H1 (cell line): ENCODE measurements at regions not wholly inside any gene's neighbourhood (a gene's known extent, or its start where the extent isn't known, plus 50 kb on each side); places are given as distances from the start of the nearest gene placed in this dataset.

Experiments used
- CTCF ChIA-PET: fragments of 300-600 bp; sonication (Branson Sonifier 250); formaldehyde crosslinking; loops from one replicate; lab custom pipeline; 2021; ENCODE audit not compliant: partially characterized antibody; lab: Charles Lee
- POLR2A ChIA-PET: fragments of 300-600 bp; sonication (Branson Sonifier 250); formaldehyde crosslinking; loops from one replicate; lab custom pipeline; 2021; ENCODE audit warnings: inconsistent platforms; ENCODE audit not compliant: partially characterized antibody; lab: Charles Lee
- DNase-seq, 2 experiments: peaks; one replicate each; pipeline versions ENCODE4 v3.0.0 to v3.0.0-alpha.2; 2010 to 2022; ENCODE audit warnings: low spot score in 2 of 2, low read depth in 1 of 2, mixed read lengths in 1 of 2
- FAIRE-seq: peaks from 2 replicates; lab custom pipeline; 2011; peaks lifted over from hg19 to GRCh38; lab: Jason Lieb, UNC
- H2AFZ ChIP-seq: 2 replicates; pipeline ENCODE4 v1.8.1; 2012; ENCODE audit warnings: low read length, inconsistent platforms
- H2AK5ac ChIP-seq: 2 replicates; pipeline ENCODE4 v1.6.1; 2013; ENCODE audit warnings: low read depth, low read length
- H2BK120ac ChIP-seq: replicated peaks from 2 replicates; pipeline ENCODE3; 2013; ENCODE audit warnings: low read depth, low read length, inconsistent platforms
- H2BK12ac ChIP-seq: 2 replicates; pipeline ENCODE4 v1.6.1; 2013; ENCODE audit warnings: low read depth, low read length
- H2BK15ac ChIP-seq: 2 replicates; pipeline ENCODE4 v1.6.1; 2013; ENCODE audit warnings: low read length
- H2BK20ac ChIP-seq: 2 replicates; pipeline ENCODE4 v1.6.1; 2013; ENCODE audit warnings: low read length
- H2BK5ac ChIP-seq: 2 replicates; pipeline ENCODE4 v1.6.1; 2013; ENCODE audit warnings: low read depth, low read length
- H3K14ac ChIP-seq: 2 replicates; pipeline ENCODE4 v1.6.1; 2013; ENCODE audit warnings: inconsistent platforms; ENCODE audit not compliant: insufficient read length
- H3K18ac ChIP-seq: 2 replicates; pipeline ENCODE4 v1.6.1; 2013; ENCODE audit warnings: low read length; ENCODE audit errors: extremely low read depth
- H3K23ac ChIP-seq: 2 replicates; pipeline ENCODE4 v1.6.1; 2013; ENCODE audit warnings: inconsistent platforms; ENCODE audit not compliant: insufficient read length
- H3K23me2 ChIP-seq: 2 replicates; pipeline ENCODE4 v1.6.1; 2013; ENCODE audit warnings: low read depth, low read length
- H3K27ac ChIP-seq: 2 replicates; pipeline ENCODE4 v1.6.1; 2011; ENCODE audit warnings: low read depth, low read length, inconsistent platforms
- H3K27me3 ChIP-seq, 4 experiments: replicated peaks in 1 of 4; 1 replicate in 1 of 4; 2 replicates in 3 of 4; pipeline versions ENCODE4 v1.6.1 to v1.8.1; 2011 to 2013; ENCODE audit warnings: low read length in 3 of 4, mild to moderate bottlenecking in 3 of 4, inconsistent platforms in 2 of 4, mixed read lengths in 2 of 4, moderate library complexity in 1 of 4; ENCODE audit not compliant: control insufficient read depth in 3 of 4, insufficient read depth in 3 of 4; ENCODE audit errors: extremely low read depth in 1 of 4
- H3K36me3 ChIP-seq, 4 experiments: 2 replicates each; pipeline versions ENCODE4 v1.6.1 to v1.8.1; 2011 to 2013; ENCODE audit warnings: mild to moderate bottlenecking in 4 of 4, low read length in 3 of 4, moderate library complexity in 2 of 4, control low read depth in 1 of 4, inconsistent platforms in 1 of 4; ENCODE audit not compliant: insufficient read depth in 4 of 4, control insufficient read depth in 2 of 4
- H3K4ac ChIP-seq: replicated peaks from 2 replicates; pipeline ENCODE3; 2013; ENCODE audit warnings: low read length, low read depth, mixed read lengths, inconsistent platforms; ENCODE audit not compliant: insufficient read length
- H3K4me1 ChIP-seq, 4 experiments: replicated peaks in 1 of 4; 1 replicate in 1 of 4; 2 replicates in 3 of 4; pipeline versions ENCODE4 v1.6.1 to v1.8.1; 2011 to 2013; ENCODE audit warnings: low read length in 3 of 4, inconsistent platforms in 2 of 4, mixed read lengths in 1 of 4; ENCODE audit not compliant: insufficient read depth in 4 of 4, control insufficient read depth in 3 of 4
- H3K4me2 ChIP-seq, 2 experiments: 2 replicates each; pipeline versions ENCODE4 v1.6.1 to v1.8.1; 2011 to 2013; ENCODE audit warnings: low read depth in 2 of 2, low read length in 2 of 2, control low read depth in 1 of 2, inconsistent platforms in 1 of 2, mild to moderate bottlenecking in 1 of 2; ENCODE audit not compliant: insufficient read depth in 1 of 2
- H3K4me3 ChIP-seq, 4 experiments: fragments of 200-600, 300-600 bp in 1 of 4; sonication (generic), shearing (Covaris generic), sonication (Bioruptor Twin) in 1 of 4; 2 replicates each; pipeline versions ENCODE4 v1.5.1 to v1.8.1; 2011 to 2016; ENCODE audit warnings: low read length in 4 of 4, low read depth in 3 of 4, control low read depth in 2 of 4, inconsistent platforms in 2 of 4, mild to moderate bottlenecking in 2 of 4, mixed read lengths in 1 of 4, moderate library complexity in 1 of 4; ENCODE audit not compliant: insufficient read depth in 2 of 4; ENCODE audit errors: extremely low read depth in 1 of 4
- H3K56ac ChIP-seq: replicated peaks from 2 replicates; pipeline ENCODE3; 2013; ENCODE audit warnings: low read depth, mild to moderate bottlenecking, mixed read lengths, low read length, inconsistent platforms; ENCODE audit not compliant: insufficient read length
- H3K79me1 ChIP-seq: 2 replicates; pipeline ENCODE4 v1.6.1; 2013; ENCODE audit warnings: low read depth, low read length, control low read depth
- H3K79me2 ChIP-seq, 2 experiments: 2 replicates each; pipeline versions ENCODE4 v1.6.1 to v1.8.1; 2012 to 2013; ENCODE audit warnings: low read length in 2 of 2, mild to moderate bottlenecking in 2 of 2, inconsistent platforms in 1 of 2; ENCODE audit not compliant: insufficient read depth in 2 of 2, control insufficient read depth in 1 of 2
- H3K9ac ChIP-seq, 4 experiments: replicated peaks in 1 of 4; 1 replicate in 1 of 4; 2 replicates in 3 of 4; pipeline versions ENCODE4 v1.6.1 to v1.8.1; 2011 to 2013; ENCODE audit warnings: low read depth in 3 of 4, low read length in 3 of 4, control low read depth in 2 of 4, mild to moderate bottlenecking in 2 of 4, moderate library complexity in 2 of 4, inconsistent platforms in 1 of 4; ENCODE audit errors: extremely low read depth in 1 of 4
- H3K9me3 ChIP-seq, 2 experiments: 2 replicates each; pipeline versions ENCODE4 v1.6.1 to v1.8.1; 2012 to 2013; ENCODE audit warnings: mild to moderate bottlenecking in 2 of 2, moderate library complexity in 2 of 2, control low read depth in 1 of 2, inconsistent platforms in 1 of 2, low read depth in 1 of 2, low read length in 1 of 2, mixed read lengths in 1 of 2; ENCODE audit not compliant: insufficient read depth in 2 of 2
- H4K20me1 ChIP-seq, 2 experiments: replicated peaks in 1 of 2; 2 replicates each; pipeline versions ENCODE3 to v1.8.1; 2011 to 2013; ENCODE audit warnings: inconsistent platforms in 2 of 2, low read length in 2 of 2, mild to moderate bottlenecking in 1 of 2; ENCODE audit not compliant: insufficient read depth in 2 of 2, control insufficient read depth in 1 of 2
- H4K5ac ChIP-seq: 2 replicates; pipeline ENCODE4 v1.6.1; 2013; ENCODE audit warnings: low read length, low read depth, mixed read lengths, inconsistent platforms; ENCODE audit not compliant: insufficient read length
- H4K8ac ChIP-seq: 2 replicates; pipeline ENCODE4 v1.8.0; 2013; ENCODE audit warnings: mild to moderate bottlenecking, moderate library complexity, low read length, inconsistent platforms; ENCODE audit not compliant: insufficient read depth; ENCODE audit errors: extremely low read depth
- H4K91ac ChIP-seq: replicated peaks from 2 replicates; pipeline ENCODE3; 2013; ENCODE audit warnings: low read length, mixed read lengths, inconsistent platforms; ENCODE audit not compliant: insufficient read length
- ATF2 ChIP-seq: IDR thresholded peaks from 2 replicates; pipeline ENCODE4 v1.6.1; 2012; ENCODE audit warnings: low read length, inconsistent platforms
- BACH1 ChIP-seq: IDR thresholded peaks from 2 replicates; pipeline ENCODE4 v1.6.1; 2012; ENCODE audit warnings: low read length, improper control_type of control experiment
- BCL11A ChIP-seq, 2 experiments: IDR thresholded peaks; one replicate each; pipeline ENCODE4 v1.6.1; 2011; ENCODE audit warnings: low read depth in 2 of 2, low read length in 2 of 2, mild to moderate bottlenecking in 2 of 2
- CREB1 ChIP-seq: IDR thresholded peaks from 2 replicates; pipeline ENCODE4 v1.6.1; 2012; ENCODE audit warnings: inconsistent platforms
- KDM5A ChIP-seq: fragments of 200-600 bp; IDR thresholded peaks from 2 replicates; pipeline ENCODE4 v1.7.1; 2012; ENCODE audit warnings: mild to moderate bottlenecking, low read length, inconsistent platforms, mixed read lengths
- NRF1 ChIP-seq: IDR thresholded peaks from 2 replicates; pipeline ENCODE4 v1.6.1; 2011; ENCODE audit warnings: mild to moderate bottlenecking, low read depth, low read length, improper control_type of control experiment
- POLR2A ChIP-seq, 2 experiments: IDR thresholded peaks; 1 replicate in 1 of 2; 2 replicates in 1 of 2; pipeline ENCODE4 v1.6.1; 2011; ENCODE audit warnings: low read depth in 2 of 2, low read length in 2 of 2, mild to moderate bottlenecking in 2 of 2; ENCODE audit errors: control extremely low read depth in 1 of 2
- RFX5 ChIP-seq: IDR thresholded peaks from 2 replicates; pipeline ENCODE4 v1.6.1; 2011; ENCODE audit warnings: low read depth, low read length, improper control_type of control experiment, borderline replicate concordance
- RNF2 ChIP-seq: fragments of 200-900, 300-1000 bp; sonication (generic); IDR thresholded peaks from 2 replicates; pipeline ENCODE4 v1.7.1; 2016; ENCODE audit warnings: borderline replicate concordance, low read depth, mild to moderate bottlenecking, antibody characterized with exemption, low read length; ENCODE audit not compliant: poor library complexity, severe bottlenecking; ENCODE audit errors: missing control alignments
- SIX5 ChIP-seq: IDR thresholded peaks from 2 replicates; pipeline ENCODE4 v1.6.1; 2011; ENCODE audit warnings: mild to moderate bottlenecking, low read depth, low read length
- TAF1 ChIP-seq: IDR thresholded peaks from 2 replicates; pipeline ENCODE4 v1.6.1; 2011; ENCODE audit warnings: mild to moderate bottlenecking, low read depth, low read length
- TAF7 ChIP-seq: optimal IDR thresholded peaks from 2 replicates; pipeline ENCODE3; 2011; ENCODE audit warnings: low read depth, mild to moderate bottlenecking, inconsistent platforms, low read length, moderate library complexity, borderline replicate concordance
- WGBS, 2 experiments: shearing (Covaris generic) in 1 of 2; methylation state at CpG; one replicate each; pipeline versions ENCODE4 v1.1.6 to v1.1.7; 2013 to 2015; ENCODE audit warnings: low lambda C conversion rate in 2 of 2, mixed read lengths in 2 of 2, inconsistent platforms in 1 of 2, low coverage in 1 of 2, missing lambda C conversion rate in 1 of 2; ENCODE audit not compliant: insufficient replicate concordance in 2 of 2, insufficient coverage in 1 of 2, insufficient read length in 1 of 2; ENCODE audit errors: extremely low coverage in 1 of 2, missing lambda C conversion rate in 1 of 2; 5-methylcytosine and 5-hydroxymethylcytosine counted together

GRCh38 chr6:105815661-105816555 is 270.2 kb upstream of the PRDM1 start:
- no peaks in the 10 kb centered on the region for H3K9me3 ChIP-seq
- H3K79me1 ChIP-seq, result no peaks in the 10 kb centered on the region
- no peak overlapping the region for H3K4ac ChIP-seq
- no peak overlapping the region for H3K14ac ChIP-seq
- ChIA-PET POLR2A (no interaction called here), CTCF (no interaction called here)
- no peak overlapping the region; the same call in 1 of the 2 replicates for H4K8ac ChIP-seq
- H3K4me2 ChIP-seq, result no peak overlapping the region
- peak overlapping the region; percentile 50; the same call in 1 of the 2 replicates for H2AFZ ChIP-seq
- H3K56ac ChIP-seq, result no peak overlapping the region
- no peak overlapping the region for H2BK120ac ChIP-seq
- no peak overlapping the region for H2BK5ac ChIP-seq
- H3K9ac ChIP-seq, result no peak overlapping the region
- H2BK12ac ChIP-seq, result no peak overlapping the region
- H3K27ac ChIP-seq, result no peak overlapping the region
- no peak overlapping the region for H2AK5ac ChIP-seq
- no peak overlapping the region for H3K23ac ChIP-seq
- H3K18ac ChIP-seq, result no peak overlapping the region
- no peak overlapping the region for H2BK15ac ChIP-seq
- no peaks in the 10 kb centered on the region for H4K20me1 ChIP-seq
- no peaks in the 10 kb centered on the region; a peak in 1 of 7 replicates for H3K27me3 ChIP-seq
- H4K91ac ChIP-seq, result no peak overlapping the region
- H4K5ac ChIP-seq, result no peak overlapping the region
- DNase-seq, result no peak
- H3K36me3 ChIP-seq, result no peaks in the 10 kb centered on the region
- H2BK20ac ChIP-seq, result no peak overlapping the region
- H3K79me2 ChIP-seq, result no peaks in the 10 kb centered on the region
- H3K4me1 ChIP-seq, result no peaks in the 10 kb centered on the region
- FAIRE-seq, result no peak
- H3K23me2 ChIP-seq, result no peaks in the 10 kb centered on the region; the same call in 1 of the 2 replicates
- 80% methylated on average over 6 of the region's 6 CpGs; no CpG with 5 or more reads in 1 of the 2 experiments for WGBS, 2 experiments
- H3K4me3 ChIP-seq, result no peak overlapping the region
- TF ChIP-seq BCL11A (IDR thresholded peaks at IDR 0.05; ENCODE audit: low read depth in 2 of 2, low read length in 2 of 2), result no peak
- TF ChIP-seq CREB1, result no peak
- no peak for TF ChIP-seq RFX5
- TF ChIP-seq KDM5A, result no peak
- no peak for TF ChIP-seq TAF7
- no peak for TF ChIP-seq POLR2A (IDR thresholded peaks at IDR 0.05; ENCODE audit: control extremely low read depth in 1 of 2, low read depth in 2 of 2, low read length in 2 of 2)
- no peak for TF ChIP-seq SIX5
- TF ChIP-seq TAF1, result no peak
- TF ChIP-seq BACH1, result no peak
- no peak for TF ChIP-seq RNF2
- TF ChIP-seq ATF2, result no peak
- no peak for TF ChIP-seq NRF1
